ENCODE measurements at regions not wholly inside any gene's neighbourhood (a gene's known extent, or its start where the extent isn't known, plus 50 kb on each side); places are given as distances from the start of the nearest gene placed in this dataset.

DNA sequence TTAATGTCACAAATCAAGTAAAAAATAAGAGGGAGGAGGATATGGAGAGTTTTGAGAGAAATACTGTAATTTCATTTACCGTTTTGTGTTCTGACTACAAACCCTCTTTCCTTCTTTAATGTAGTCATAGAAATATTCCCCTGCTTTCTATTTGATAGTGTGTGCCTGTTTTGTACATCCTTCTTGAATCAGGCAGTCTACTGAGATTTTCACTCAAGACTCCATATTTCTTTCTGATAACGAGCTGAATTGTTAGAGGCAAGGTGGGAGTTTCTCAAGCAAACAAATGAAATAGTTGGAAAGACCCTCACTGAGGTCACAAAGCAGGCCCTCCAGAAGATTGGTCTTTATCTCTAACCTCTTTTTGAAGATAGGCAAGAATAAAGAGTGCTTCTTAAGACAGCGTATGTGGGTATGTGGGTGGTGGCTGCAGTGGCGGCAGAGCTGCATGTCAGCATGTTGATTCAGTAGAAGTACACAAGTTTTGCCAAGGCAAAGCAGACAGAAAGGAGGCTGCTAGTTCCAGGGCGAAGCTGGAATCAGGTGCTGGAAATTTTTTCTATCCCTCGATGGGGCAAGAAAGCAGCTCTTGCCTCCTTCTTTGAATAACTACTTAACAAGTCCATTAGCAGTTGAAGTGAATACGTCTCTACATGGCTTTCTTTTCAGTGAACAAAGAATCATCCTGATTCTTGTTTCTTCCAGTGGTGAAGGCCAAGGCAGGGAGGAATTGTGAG is 164.2 kb downstream of the FAM76B start:
- TF ChIP-seq, protein P1, sequence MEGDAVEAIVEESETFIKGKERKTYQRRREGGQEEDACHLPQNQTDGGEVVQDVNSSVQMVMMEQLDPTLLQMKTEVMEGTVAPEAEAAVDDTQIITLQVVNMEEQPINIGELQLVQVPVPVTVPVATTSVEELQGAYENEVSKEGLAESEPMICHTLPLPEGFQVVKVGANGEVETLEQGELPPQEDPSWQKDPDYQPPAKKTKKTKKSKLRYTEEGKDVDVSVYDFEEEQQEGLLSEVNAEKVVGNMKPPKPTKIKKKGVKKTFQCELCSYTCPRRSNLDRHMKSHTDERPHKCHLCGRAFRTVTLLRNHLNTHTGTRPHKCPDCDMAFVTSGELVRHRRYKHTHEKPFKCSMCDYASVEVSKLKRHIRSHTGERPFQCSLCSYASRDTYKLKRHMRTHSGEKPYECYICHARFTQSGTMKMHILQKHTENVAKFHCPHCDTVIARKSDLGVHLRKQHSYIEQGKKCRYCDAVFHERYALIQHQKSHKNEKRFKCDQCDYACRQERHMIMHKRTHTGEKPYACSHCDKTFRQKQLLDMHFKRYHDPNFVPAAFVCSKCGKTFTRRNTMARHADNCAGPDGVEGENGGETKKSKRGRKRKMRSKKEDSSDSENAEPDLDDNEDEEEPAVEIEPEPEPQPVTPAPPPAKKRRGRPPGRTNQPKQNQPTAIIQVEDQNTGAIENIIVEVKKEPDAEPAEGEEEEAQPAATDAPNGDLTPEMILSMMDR (IDR thresholded peaks at IDR 0.05 in 8 of 11, conservative IDR thresholded peaks at IDR 0.05 in 3 of 11): no peak
- TF ChIP-seq POLR2A (IDR thresholded peaks at IDR 0.05) (no peak), POLR2AphosphoS5 (IDR thresholded peaks at IDR 0.05) (no peak)

Data from spleen (tissue), 7 donors.